Activated T-helper 1 cell treated with anti-CD3 and anti-CD28 coated beads, Interleukin-2, amount 50 U/mL, for 16 hours (primary cell): ENCODE measurements at regions not wholly inside any gene's neighbourhood (a gene's known extent, or its start where the extent isn't known, plus 50 kb on each side); places are given as distances from the start of the nearest gene placed in this dataset.
A peak's percentile ranks its signal among the peaks of the same experiment; 100 is the strongest.
"Not testable (repeated sequence)": the region's sequence is repeated elsewhere in the genome, so short reads cannot be mapped to it uniquely, and the experiment has no call there.

ENCODE experiments used
- DNase-seq, 2 donors: peaks; one replicate each; pipeline ENCODE4 v3.0.0-alpha.2; 2020; ENCODE audit warnings: low read depth in 1 of 2, low spot score in 1 of 2

DNA sequence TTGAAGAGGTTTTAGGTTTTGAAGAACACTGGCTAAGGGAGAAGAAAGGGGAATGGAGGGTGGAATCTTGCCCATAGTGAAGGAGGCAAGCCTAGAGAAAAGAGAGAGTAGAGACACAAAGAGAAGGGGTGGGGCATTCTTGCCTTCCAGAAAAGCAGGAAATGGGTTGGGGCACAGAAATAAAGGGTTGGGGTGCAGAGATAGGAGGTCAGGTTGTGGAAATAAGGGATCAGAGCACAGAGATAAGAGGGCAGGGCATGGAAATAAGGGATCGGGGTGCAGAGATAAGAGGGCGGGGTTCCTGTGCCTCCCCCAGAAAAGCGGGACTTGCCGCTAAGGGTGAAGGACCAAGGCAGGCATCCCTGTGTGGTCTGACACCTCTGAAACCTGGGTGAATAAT is 69.9 kb downstream of the ALG1L2 start:
- DNase-seq: not testable (repeated sequence)

DNA sequence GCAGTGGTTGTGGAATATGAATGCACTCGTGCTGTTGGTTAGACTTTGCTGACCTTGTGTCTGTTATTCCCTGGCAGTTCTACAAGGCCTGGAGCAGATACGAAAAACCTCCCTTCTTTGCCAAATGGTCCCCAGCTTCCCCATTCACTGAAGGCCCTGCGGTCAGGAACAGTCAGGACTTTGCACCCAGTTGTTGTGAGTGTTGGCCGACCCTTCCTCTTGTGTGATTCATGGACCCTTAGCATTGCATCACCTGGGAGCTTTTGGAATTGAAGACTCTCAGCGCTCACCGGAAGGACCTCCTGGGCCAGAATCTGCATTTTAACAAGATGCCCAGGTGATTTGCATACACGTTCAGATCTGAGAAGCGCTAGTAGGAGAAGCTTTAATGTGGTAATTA is 71.6 kb downstream of the ALG1L2 start:
- DNase-seq: not testable (repeated sequence)

DNA sequence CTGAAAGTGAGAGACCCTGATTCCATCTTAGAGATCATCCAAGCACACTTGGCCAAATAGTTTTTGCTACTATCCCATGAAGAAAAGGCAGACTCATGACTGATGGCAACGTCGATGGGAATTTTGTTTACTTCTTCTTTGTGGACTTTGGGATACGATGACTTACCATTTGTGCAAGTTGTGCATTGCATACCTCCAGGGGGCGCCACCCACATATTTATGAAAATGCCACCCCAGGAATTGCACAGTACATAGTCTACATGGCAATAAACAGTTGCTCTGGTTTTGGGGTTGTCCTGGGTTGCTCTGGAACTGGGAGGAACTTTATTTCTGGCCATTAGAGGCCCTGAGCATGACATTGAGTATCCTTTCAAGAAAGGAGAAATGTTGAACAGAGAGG is 73.8 kb downstream of the ALG1L2 start:
- not testable (repeated sequence) for DNase-seq

DNA sequence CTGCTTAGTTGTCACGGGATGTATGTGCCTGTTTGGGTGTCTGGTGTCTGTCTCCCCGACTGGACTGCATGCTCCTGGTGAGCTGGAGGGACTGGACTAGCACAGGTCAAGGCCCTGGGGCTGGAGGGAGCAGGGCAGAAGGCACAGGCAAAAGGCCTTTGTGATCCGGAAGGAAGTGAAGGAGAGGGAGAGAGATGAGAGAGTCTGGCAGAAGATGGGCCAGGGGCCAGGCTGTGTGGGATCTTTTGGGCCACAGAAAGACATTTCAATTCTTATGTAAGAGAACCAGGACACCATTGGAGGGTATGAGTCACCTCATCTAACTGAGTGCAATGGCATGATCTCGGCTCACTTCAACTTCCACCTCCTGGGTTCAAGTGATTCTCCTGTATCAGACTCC is 85.2 kb downstream of the ALG1L2 start:
- DNase-seq: not testable (repeated sequence)

DNA sequence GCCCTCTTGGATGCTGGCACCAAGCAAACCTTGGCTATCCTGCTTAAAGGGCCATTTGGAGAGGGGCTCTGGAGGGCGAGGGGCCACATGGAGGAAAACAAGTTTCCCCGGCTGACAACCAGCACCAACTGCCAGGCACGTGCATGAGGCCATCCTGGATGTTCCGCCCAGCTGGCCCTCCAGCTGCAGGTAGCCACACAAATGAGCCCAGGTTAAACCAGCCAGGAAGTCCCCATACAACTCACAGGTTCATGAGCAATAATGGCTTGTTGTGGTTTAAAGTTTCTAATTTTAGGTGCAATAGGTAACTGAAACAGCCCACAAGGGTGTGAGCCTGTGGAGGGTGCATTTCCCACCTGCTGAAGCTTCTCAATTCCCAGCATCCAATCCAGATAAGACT is 93.6 kb downstream of the ALG1L2 start:
- not testable (repeated sequence) for DNase-seq

DNA sequence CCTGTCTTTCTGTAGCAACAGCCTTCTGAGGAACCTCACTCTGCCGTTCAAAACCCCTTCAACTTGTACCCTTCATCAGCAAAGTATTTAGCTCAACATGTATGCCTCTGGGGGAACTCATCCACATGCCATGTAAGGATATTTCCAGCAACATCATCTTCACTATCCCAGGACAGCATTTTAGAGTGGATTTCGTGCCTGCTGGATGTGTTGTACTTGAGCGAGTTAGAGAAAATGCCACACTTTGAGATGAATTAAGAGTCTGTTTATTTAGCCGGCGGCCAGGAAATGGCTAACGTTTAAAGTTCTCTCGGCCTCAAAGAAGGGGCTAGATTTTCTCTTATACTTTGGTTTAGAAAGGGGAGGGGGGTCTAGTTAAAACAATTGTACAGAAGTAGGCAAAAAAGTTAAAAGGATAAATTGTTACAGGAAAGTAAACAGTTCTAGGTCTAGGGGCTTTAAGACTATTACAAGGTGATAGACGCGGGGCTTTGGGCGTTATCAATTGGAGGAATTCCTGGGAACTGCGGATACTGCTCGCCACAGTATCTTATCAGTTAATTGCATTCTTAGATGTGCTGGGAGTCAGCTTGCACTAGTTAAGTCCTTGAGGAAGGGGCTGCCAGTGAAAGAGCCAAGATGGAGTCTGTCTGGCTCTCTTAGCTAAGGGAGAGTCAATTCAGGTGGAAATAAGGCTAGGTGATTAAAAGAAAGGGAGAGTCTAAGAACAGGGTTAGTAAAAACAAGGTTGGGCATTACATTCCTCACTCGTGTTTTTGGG is 95.0 kb downstream of the ALG1L2 start:
- not testable (repeated sequence) for DNase-seq

DNA sequence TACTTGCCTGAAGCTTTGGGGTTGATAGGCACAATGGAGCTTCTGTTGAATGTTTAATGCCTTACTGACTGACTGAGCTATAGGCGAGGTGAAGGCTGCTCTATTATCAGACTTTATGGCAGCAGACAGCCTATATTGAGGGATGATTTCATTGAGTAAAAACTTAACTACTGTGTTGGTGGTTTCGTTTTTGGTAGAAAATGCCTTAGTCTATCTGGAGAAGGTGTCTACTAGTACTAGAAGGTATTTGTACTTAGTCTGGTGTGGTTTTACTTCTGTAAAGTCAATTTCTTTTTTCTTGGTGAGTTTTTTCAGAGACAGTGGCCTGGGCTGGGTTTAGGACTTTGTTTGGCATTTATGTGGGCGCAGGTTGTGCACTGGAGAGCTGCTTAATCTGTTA is 97.2 kb downstream of the ALG1L2 start:
- DNase-seq: not testable (repeated sequence)

DNA sequence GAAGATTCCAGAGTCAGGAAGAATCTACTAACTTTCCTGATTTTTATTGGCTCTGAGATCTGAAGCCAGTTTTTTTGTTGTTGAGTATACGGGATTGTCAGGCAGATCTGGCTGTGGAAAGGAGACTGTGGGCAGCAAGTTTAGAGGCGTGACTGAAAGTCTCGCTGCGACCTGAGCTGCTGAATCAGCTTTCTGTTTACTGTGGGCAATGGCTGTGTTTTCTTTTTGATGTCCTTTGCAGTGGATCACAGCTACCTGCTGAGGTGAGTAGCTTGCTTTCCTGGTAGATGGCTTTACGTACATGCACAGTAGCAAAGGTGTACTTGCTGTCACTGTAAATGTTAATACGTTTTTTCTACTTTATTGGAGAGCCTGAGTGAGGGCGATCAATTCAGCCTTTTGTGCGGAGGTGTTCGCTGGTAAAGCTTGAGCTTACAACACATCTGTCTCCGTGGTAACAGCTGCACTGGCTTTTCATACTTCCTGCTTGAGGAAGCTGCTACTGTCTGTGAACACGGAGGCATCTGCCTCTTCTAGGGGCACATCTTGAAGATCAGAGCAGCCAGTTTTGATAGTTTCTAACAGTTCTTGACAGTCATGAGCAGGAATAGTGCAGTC is 97.8 kb downstream of the ALG1L2 start:
- DNase-seq: peak in 1 of 2 donors; percentile 9

DNA sequence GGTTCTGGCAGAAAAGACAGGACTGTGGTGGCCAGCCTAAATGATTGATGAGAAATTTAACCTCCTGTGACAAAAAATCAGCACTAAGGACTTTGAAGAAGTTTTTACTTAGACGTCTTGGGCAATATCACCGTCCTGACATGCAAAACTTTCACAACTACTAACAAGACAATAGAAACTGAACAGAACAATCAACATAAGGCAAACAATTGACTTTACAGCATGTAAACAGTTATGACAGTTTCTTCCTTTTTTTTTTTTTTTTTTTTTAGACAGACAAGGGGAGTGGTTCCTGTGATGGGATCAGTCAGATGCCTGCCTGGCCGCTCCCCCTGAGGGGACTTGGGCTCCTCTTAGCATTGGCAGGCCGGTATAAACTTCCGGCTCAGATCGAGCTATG is 100.8 kb downstream of the ALG1L2 start:
- DNase-seq: not testable (repeated sequence)

DNA sequence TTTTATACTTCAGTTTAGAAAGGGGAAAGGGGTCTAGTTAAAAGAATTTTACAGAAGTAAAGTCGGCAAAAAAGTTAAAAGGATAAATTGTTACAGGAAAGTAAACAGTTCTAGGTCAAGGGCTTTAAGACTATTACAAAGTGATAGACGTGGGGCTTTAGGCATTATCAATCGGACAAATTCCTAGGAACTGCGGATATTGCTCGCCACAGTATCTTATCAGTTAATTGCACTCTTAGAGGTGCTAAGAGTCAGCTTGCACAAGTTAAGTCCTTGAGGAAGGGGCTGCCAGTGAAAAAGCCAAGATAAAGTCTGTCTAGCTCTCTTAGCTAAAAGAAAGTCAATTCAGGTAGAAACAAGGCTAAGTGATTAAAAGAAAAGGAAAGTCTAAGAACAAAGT is 102.1 kb downstream of the ALG1L2 start:
- not testable (repeated sequence) for DNase-seq

DNA sequence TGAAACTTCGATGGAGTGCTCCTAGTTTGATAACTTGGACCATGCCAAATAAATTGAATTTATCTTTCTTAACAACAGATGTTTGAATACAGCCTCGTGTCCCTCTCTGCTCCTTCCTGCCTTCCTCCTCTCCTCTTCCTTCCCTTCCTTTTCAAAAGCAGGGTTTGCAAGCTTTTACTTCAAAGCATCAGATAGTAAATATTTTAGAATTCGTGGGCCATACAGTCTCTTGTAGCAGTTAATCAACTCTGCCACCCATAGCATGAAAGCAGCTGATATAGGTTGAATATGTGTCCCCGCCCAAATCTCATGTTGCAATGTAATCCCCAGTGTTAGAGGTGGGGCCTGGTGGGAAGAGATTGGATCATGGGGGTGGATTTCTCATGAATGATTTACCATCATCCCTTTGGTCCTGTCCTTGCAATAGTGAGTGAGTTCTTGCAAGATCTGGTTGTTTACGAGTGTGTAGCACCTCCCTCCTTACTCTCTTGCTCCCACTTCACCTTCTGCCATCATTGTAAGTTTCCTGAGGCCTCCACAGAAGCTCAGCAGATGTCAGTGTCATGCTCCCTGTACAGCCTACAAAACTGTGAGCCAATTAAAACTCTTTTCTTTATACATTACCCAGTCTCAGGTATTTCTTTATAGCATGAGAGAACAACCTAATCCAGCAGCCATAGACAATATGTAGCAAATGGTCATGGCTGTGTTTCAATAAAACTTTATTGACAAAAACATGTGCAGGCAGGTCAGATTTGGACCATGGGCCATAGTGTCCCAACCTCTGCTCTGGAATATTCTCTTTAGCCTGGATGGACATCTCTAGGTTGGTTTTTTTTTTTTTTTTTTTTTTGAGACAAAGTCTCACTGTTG is 102.8 kb downstream of the ALG1L2 start:
- not testable (repeated sequence) for DNase-seq

DNA sequence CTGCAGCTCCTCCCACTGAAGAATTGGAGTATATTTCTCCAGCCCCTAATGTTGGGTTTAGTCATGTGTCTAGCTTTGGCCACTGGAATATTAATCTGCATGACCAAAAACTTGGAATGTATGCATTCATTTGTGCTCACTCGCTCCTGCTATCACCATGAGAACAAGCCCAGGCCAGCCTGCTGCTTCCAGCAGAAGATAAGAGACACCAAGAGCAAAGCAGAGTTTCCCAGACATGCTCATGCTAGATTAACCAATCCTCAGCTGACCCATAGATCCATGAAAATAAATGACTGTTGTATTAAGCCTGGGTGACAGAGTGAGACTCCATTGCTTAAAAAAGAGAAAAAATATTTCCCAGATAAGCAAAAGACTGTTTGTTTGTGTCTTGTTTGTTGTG is 119.6 kb downstream of the ALG1L2 start:
- DNase-seq: not testable (repeated sequence)

DNA sequence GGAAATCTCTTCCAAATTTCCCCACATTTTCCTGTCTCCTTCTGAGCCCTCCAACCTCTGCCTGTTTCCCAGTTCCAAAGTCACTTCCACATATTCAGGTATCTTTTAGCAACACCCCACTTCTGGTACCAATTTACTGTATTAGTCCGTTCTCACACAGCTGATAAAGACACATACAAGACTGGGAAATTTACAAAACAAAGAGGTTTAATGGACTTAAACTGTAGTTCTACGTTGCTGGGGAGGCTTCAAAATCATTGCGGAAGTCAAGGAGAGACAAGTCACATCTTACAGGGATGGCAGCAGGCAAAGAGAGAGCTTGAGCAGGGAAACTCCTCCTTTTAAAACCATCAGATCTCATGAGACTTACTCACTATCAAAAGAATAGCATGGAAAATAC is 122.0 kb downstream of the ALG1L2 start:
- not testable (repeated sequence) for DNase-seq

DNA sequence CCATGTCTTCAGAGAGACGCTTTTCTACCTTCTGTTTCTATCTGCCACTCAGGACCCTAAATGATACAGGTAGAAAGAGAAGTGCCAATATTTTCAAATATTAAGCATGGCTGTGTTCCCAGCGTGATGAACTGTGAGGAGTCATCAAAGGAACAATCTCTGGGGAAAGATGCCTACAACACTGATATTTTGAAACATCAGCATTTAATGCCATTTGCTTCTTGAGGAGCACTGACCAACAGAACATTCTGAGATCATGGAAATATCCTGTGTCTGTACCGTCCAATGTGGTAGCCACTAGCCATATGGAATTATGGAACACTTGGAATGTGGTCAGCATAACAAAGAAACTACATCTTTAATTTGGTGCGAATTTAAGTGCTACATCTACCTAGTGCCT is 117.9 kb upstream of the COL6A5 start:
- no peak for DNase-seq

DNA sequence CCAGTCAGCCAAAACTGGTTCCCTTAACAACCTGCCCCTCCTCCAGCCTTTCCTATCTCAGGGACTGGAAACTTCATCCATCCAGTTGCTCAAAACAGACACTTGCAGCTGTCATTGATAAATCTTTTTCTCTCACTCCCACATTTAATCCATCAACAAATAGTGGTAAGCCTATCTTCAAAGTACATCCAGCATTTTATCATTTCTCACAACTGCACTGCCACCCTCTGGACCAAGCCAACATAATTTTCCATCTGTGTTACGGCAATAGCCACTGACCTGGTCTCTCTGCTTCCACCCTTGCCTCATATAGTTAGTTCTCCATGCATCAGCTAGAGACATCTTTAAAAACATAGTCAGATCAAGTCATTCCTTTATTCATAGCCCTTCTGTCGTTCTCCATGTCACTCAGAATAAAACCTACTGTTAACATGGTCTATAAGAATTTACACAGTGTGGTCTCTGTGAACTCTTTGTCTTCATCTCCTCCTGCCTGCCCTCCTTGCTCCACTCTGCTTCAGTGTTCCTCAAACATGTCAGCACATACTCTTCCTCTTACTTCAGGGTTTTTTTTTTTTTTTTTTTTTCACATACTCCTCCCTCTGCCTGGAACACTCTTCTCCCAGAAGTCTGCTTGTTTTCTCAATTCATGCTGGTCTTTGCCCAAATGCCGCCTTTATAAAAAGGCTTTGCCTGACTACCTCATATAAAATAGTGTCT is 102.5 kb upstream of the COL6A5 start:
- no peak for DNase-seq

DNA sequence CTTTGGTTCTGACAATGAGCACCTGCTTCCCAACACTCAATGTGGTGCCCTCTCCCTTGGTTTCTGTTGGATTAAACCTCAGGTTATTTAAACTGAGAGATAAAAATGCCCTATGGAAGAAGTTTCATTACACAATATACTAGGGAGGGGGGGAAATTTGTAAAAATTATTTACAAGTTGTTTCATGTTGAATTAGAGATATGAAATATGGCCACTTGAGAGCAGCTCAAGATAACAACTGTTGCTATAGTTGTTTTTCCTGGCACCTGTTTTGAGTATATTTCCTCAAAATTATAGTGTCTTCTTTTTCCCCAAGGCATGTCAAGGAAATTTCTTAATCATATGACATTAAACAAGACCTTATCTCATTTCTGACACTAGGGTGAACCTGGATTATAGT is 101.7 kb upstream of the COL6A5 start:
- no peak for DNase-seq

DNA sequence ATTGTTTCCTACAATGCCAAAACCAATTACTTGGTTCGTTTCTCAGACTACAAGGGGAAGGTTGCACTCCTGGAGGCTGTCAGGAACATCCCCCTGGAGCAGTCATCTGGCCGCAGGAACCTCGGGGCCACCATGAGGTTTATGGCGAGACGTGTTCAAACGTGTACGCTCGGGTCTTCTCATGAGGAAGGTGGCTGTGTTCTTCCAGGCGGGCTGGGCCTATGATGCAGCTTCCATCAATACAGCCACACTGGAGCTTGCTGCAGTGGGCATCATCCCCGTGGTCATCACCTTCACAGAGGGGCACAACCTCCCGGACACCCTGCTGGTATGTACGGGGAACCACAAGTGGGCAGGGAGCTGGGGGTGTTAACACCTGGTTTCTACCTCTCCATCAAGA is 94.5 kb upstream of the COL6A5 start:
- no peak for DNase-seq

DNA sequence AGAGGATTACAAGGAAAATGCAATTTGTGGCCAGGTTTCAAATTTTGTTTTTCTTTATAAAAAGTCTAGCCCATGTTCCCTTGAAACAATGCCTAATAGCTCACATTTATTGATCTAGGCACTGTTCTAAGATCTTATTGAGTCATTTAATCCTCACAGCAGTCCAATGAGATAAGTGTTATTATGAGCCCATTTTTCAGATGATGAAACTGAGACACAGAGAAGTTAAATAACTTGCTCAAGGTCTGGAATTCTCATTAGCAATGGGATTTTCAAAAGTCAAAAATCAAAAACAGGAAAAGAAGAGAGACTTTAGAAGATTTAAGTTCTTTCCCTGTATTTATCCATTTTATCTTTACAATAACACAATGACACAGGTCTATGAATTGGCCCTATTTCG is 90.0 kb upstream of the COL6A5 start:
- DNase-seq: no peak

DNA sequence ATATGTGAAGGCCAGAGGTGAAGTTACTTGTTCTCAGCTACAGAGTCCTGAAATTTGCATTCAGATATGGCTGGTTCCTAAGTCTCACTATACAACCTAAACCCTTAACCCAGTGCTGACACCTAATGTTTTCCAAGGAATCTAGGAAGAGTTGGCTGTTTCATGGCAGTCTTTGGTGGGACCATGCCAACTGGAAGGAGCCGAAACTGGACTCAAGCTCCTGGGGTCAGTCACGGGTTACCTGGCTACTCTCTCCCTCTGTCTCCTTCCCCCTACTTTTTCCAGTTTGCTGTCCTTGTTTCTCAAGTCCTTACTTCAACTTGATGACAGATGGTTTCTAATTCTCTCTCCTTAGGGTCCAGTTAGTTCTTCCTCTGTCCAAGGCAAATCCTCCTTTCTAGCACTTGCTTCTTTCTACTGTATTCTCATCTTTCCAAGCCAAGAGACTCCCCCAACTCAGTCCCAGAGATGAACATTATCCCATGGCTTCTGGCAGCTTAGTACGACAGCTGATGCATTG is 88.6 kb upstream of the COL6A5 start:
- DNase-seq: no peak

DNA sequence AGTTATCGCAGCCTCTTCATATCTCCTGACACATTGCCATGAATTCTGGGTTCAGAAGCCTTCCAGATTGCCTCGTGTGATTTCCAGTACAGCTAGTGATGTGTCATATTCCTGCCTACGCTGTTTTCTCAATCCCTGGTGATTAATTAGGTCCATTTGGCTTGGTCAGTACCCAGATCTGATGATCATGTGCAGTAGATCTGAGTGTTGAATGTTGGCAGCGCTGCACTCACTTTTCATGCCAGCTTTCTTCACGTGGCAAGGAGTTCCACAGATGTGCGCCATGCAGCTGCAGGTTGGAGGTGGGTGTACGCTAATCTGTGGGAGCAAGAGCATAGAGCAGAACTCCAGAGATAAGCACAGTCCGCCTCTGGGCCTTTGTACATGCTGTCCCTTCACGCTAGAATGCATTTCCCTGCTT is 86.9 kb upstream of the COL6A5 start:
- no peak for DNase-seq
